ENCODE measurements at regions not wholly inside any gene's neighbourhood (a gene's known extent, or its start where the extent isn't known, plus 50 kb on each side); places are given as distances from the start of the nearest gene placed in this dataset.

DNA sequence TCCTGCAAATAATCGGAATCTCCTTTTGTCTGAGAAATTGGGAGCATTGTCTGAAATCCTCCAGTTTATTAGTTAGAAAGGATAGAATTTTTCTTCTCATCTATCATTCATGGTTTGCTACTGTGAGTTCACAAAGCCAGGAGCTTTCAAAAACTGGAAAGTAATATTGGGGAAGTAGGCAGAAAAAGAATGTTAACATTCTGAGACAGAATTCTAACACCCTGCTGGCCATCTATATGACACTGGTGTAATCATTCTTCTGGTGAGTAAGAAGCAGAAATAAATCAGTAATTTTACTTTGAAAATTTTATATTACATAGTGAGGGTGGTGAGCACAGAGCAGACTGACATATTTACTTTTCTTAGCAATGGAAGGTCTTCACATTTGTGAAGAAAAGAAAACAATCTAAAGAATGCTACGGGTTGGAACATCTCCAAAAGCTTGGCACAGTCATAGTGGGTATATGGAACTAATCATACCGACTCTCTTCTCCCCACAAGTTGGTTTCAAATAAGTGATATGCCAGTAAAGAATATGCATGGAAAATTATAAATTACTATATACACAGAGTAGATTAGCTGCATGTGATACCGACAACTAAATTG lies 344.9 kb downstream of the LPIN1 start:
- Histone ChIP-seq H3K27me3 (replicated peaks; ENCODE audit: insufficient read depth) (no peaks in the 10 kb centered on the region), H3K9me3 (no peaks in the 10 kb centered on the region), H3K4me1 (replicated peaks) (no peaks in the 10 kb centered on the region), H3K27ac (no peak overlapping the region), H3K4me3 (no peak overlapping the region), H3K36me3 (no peaks in the 10 kb centered on the region)
- TF ChIP-seq, protein P1, sequence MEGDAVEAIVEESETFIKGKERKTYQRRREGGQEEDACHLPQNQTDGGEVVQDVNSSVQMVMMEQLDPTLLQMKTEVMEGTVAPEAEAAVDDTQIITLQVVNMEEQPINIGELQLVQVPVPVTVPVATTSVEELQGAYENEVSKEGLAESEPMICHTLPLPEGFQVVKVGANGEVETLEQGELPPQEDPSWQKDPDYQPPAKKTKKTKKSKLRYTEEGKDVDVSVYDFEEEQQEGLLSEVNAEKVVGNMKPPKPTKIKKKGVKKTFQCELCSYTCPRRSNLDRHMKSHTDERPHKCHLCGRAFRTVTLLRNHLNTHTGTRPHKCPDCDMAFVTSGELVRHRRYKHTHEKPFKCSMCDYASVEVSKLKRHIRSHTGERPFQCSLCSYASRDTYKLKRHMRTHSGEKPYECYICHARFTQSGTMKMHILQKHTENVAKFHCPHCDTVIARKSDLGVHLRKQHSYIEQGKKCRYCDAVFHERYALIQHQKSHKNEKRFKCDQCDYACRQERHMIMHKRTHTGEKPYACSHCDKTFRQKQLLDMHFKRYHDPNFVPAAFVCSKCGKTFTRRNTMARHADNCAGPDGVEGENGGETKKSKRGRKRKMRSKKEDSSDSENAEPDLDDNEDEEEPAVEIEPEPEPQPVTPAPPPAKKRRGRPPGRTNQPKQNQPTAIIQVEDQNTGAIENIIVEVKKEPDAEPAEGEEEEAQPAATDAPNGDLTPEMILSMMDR (IDR thresholded peaks at IDR 0.05), result no peak
- TF ChIP-seq POLR2A (IDR thresholded peaks at IDR 0.05), result no peak
- no peak for TF ChIP-seq POLR2AphosphoS5 (IDR thresholded peaks at IDR 0.05)
- DNase-seq (ENCODE audit: low spot score), result no peak
- 70% methylated on average over 4 of the region's 4 CpGs for whole genome bisulfite sequencing
- intact Hi-C loops (cut with DNase I), result no loop called here

DNA sequence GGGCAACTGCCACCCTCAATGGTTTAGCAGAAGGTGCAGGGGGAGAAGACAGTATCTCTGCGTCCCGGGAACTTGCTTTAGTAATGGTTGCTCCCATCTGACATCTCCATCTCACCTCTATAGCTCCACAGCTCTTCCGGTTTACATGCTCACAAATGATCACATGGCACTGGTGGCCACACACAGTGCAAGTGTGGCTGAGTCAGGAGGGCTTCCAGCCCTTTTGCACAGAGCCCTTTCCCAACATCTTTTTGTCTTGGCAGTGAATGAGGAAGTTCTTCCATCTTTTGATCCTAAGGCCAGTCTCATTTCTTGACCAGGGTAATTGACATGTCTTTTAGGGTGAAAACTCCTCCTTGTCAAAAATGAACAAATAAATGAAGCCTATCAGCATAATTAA lies 347.7 kb downstream of the LPIN1 start:
- Histone ChIP-seq H3K4me1 (replicated peaks) (no peaks in the 10 kb centered on the region), H3K27me3 (replicated peaks; ENCODE audit: insufficient read depth) (no peaks in the 10 kb centered on the region), H3K9me3 (no peaks in the 10 kb centered on the region), H3K36me3 (no peaks in the 10 kb centered on the region), H3K27ac (no peak overlapping the region), H3K4me3 (no peak overlapping the region)
- intact Hi-C loops (cut with DNase I), result no loop called here
- TF ChIP-seq, protein P1 (IDR thresholded peaks at IDR 0.05), result no peak
- TF ChIP-seq POLR2A (IDR thresholded peaks at IDR 0.05) (no peak), POLR2AphosphoS5 (IDR thresholded peaks at IDR 0.05) (no peak)
- DNase-seq (ENCODE audit: low spot score), result no peak
- 100% methylated on average over 3 of the region's 3 CpGs for WGBS

DNA sequence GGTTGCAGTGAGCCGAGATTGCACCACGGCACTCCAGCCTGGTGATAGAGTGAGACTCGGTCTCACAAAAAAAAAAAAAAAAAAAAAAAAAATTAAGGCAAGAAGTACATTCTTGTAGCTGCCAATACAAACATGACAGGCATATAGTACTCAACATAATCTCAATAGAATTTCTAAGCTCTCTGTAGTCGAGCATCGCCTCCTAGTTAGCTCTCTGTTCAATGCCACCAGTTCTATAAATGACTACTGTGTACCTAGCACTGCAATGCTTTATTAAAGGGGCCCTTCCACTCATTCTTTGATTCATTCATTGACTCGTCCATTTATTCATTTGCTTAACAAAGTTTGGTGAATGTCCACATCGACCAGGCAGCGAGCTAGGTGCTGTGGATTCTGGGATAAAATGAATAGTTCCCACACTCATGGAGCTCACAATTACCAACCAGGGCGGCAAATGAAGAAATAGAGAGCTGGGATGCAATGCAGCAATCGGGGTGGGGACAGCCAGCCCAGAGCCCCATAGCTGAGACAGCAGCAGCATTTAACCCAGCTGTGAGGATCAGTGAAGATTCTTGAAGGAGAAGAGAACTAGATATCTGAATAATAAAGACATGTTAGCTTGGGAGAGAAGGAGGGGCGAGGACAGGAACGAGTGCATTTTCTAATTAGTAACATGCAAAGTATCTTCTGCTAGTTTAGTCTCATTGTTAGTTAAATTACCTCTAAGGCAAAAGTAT lies 349.8 kb downstream of the LPIN1 start:
- H3K27ac ChIP-seq, result no peak overlapping the region
- no peaks in the 10 kb centered on the region for H3K27me3 ChIP-seq (replicated peaks; ENCODE audit: insufficient read depth)
- H3K4me1 ChIP-seq (replicated peaks), result no peaks in the 10 kb centered on the region
- intact Hi-C loops (cut with DNase I), result no loop called here
- TF ChIP-seq POLR2AphosphoS5 (IDR thresholded peaks at IDR 0.05) (no peak), POLR2A (IDR thresholded peaks at IDR 0.05) (no peak)
- TF ChIP-seq, protein P1 (IDR thresholded peaks at IDR 0.05), result no peak
- H3K9me3 ChIP-seq, result no peaks in the 10 kb centered on the region
- H3K36me3 ChIP-seq, result no peaks in the 10 kb centered on the region
- 87% methylated on average over 12 of the region's 12 CpGs for WGBS
- no peak overlapping the region for H3K4me3 ChIP-seq
- no peak for DNase-seq (ENCODE audit: low spot score)

DNA sequence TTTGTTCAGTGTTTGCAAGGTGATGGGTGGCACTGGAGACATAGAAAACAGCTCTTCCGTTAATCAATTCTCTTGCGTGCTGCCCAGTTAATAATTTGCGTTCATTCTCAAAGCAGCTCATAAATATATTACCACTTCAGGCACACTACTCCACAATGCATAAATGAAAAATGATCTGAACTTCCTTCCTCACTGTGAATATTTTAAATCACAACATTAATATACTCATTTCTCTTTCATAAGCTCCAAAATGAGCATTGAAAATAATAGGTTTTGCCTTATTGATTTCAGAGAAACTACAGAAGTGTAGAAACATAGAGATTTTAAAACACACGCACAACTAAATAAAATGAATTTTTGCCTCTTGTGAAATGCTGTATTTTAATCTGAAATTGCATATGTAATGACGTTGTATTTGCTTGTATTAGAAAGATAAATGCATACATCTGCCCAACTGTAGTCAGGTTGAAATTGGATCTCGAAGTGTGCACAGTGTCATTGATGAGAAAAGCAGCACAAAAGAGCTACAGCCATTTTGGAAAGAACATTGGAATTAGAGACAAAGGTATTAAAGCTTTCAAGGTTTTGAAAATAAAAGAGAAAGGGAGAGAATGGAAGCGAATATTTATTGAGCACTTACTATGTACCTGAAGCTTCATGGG lies 350.5 kb downstream of the LPIN1 start:
- no peaks in the 10 kb centered on the region for H3K27me3 ChIP-seq (replicated peaks; ENCODE audit: insufficient read depth)

More for the DNA sequence above, 350.5 kb downstream of the LPIN1 start:
- DNase-seq (ENCODE audit: low spot score), result no peak
- 82% methylated on average over 7 of the region's 7 CpGs for WGBS
- Histone ChIP-seq H3K4me3 (no peak overlapping the region), H3K36me3 (no peaks in the 10 kb centered on the region), H3K4me1 (replicated peaks) (no peaks in the 10 kb centered on the region), H3K27ac (no peak overlapping the region), H3K9me3 (no peaks in the 10 kb centered on the region)
- TF ChIP-seq POLR2A (IDR thresholded peaks at IDR 0.05) (no peak), POLR2AphosphoS5 (IDR thresholded peaks at IDR 0.05) (no peak)
- TF ChIP-seq, protein P1 (IDR thresholded peaks at IDR 0.05), result no peak
- intact Hi-C loops (cut with DNase I), result no loop called here
